NCI-H2107 (cell line): ENCODE measurements at regions not wholly inside any gene's neighbourhood (a gene's known extent, or its start where the extent isn't known, plus 50 kb on each side); places are given as distances from the start of the nearest gene placed in this dataset.
"Not testable (repeated sequence)": the region's sequence is repeated elsewhere in the genome, so short reads cannot be mapped to it uniquely, and the experiment has no call there.

ENCODE experiments used
- DNase-seq: peaks from one replicate; lab custom pipeline; 2025; lab: John Stamatoyannopoulos, UW

GRCh38 chr6:6946206-6947155 is 161.3 kb upstream of the RREB1 start:
- no peak for DNase-seq

- no peak for DNase-seq
Observed at GRCh38 chr6:6950373-6951145, 157.2 kb upstream of the RREB1 start.

- DNase-seq = no peak
Observed at GRCh38 chr6:6951355-6951754, 156.4 kb upstream of the RREB1 start.

GRCh38 chr6:6952484-6952883 is 155.3 kb upstream of the RREB1 start:
- no peak for DNase-seq

GRCh38 chr6:6952927-6953326 is 154.8 kb upstream of the RREB1 start:
- not testable (repeated sequence) for DNase-seq

- no peak for DNase-seq
Observed at GRCh38 chr6:6960571-6961251, 147.1 kb upstream of the RREB1 start.

GRCh38 chr6:6962086-6962485 is 145.7 kb upstream of the RREB1 start:
- DNase-seq = no peak

GRCh38 chr6:6962699-6963098 is 145.1 kb upstream of the RREB1 start:
- no peak for DNase-seq

GRCh38 chr6:6963390-6963789 is 144.4 kb upstream of the RREB1 start:
- DNase-seq = not testable (repeated sequence)

GRCh38 chr6:6964675-6965074 is 143.1 kb upstream of the RREB1 start:
- DNase-seq = no peak

- no peak for DNase-seq
Observed at GRCh38 chr6:6966127-6966526, 141.6 kb upstream of the RREB1 start.

- DNase-seq = no peak
Observed at GRCh38 chr6:6966569-6966968, 141.2 kb upstream of the RREB1 start.

GRCh38 chr6:6968357-6968730 is 139.4 kb upstream of the RREB1 start:
- no peak for DNase-seq

GRCh38 chr6:6968731-6969552 is 138.8 kb upstream of the RREB1 start:
- DNase-seq = no peak

GRCh38 chr6:6969761-6970223 is 138.0 kb upstream of the RREB1 start:
- no peak for DNase-seq

- no peak for DNase-seq
Observed at GRCh38 chr6:6970851-6971250, 136.9 kb upstream of the RREB1 start.

- no peak for DNase-seq
Observed at GRCh38 chr6:6971369-6971768, 136.4 kb upstream of the RREB1 start.

- DNase-seq = no peak
Observed at GRCh38 chr6:6972456-6972855, 135.3 kb upstream of the RREB1 start.

GRCh38 chr6:6973721-6974120 is 134.0 kb upstream of the RREB1 start:
- no peak for DNase-seq

- no peak for DNase-seq
Observed at GRCh38 chr6:6975459-6976111, 132.2 kb upstream of the RREB1 start.

- no peak for DNase-seq
Observed at GRCh38 chr6:6976193-6976592, 131.6 kb upstream of the RREB1 start.
